PC-9 (cell line): ENCODE measurements at regions not wholly inside any gene's neighbourhood (a gene's known extent, or its start where the extent isn't known, plus 50 kb on each side); places are given as distances from the start of the nearest gene placed in this dataset.
"Not testable (repeated sequence)": the region's sequence is repeated elsewhere in the genome, so short reads cannot be mapped to it uniquely, and the experiment has no call there.

Source experiments
- BruUV-seq: library from RNA; stranded (reverse); fragments of 400-500 nt; replicated peaks from 2 replicates; lab custom pipeline; 2021; lab: Mats Ljungman, UMichigan
- CTCF ChIA-PET: fragments of 300-600 bp; sonication (Branson Sonifier 250); formaldehyde crosslinking; loops from one replicate; lab custom pipeline; 2022; ENCODE audit warnings: antibody characterized with exemption; lab: Charles Lee
- POLR2A ChIA-PET: fragments of 300-600 bp; sonication (Branson Sonifier 250); formaldehyde crosslinking; loops from one replicate; lab custom pipeline; 2022; ENCODE audit warnings: antibody characterized with exemption; ENCODE audit not compliant: unreplicated experiment; lab: Charles Lee
- DNase-seq, 2 experiments: peaks; one replicate each; pipeline versions ENCODE4 v3.0.0 to v3.0.0-alpha.2; 2015 to 2022; ENCODE audit warnings: mixed read lengths in 1 of 2
- H2AFZ ChIP-seq: fragments of 200-600 bp; sonication (generic); 2 replicates; pipeline ENCODE4 v1.8.1; 2017; ENCODE audit warnings: antibody characterized with exemption
- H3F3A ChIP-seq: fragments of 200-600 bp; sonication (generic); 2 replicates; pipeline ENCODE4 v1.8.1; 2017; ENCODE audit warnings: antibody characterized with exemption, mild to moderate bottlenecking, low read depth; ENCODE audit not compliant: insufficient read depth
- H3K27ac ChIP-seq: fragments of 200-600 bp; sonication (generic); 2 replicates; pipeline ENCODE4 v1.6.1; 2016; ENCODE audit warnings: mixed run types
- H3K27me3 ChIP-seq: fragments of 200-600 bp; sonication (generic); 2 replicates; pipeline ENCODE4 v1.6.1; 2016; ENCODE audit warnings: low read depth, mixed run types; ENCODE audit not compliant: insufficient read depth
- H3K36me3 ChIP-seq: fragments of 200-600 bp; sonication (generic); 2 replicates; pipeline ENCODE4 v1.6.1; 2016; ENCODE audit warnings: low read depth, mixed run types
- H3K4me1 ChIP-seq: fragments of 200-600 bp; sonication (generic); replicated peaks from 2 replicates; pipeline ENCODE4 v1.6.1; 2016; ENCODE audit warnings: mixed run types; ENCODE audit not compliant: insufficient read depth
- H3K4me2 ChIP-seq: fragments of 200-600 bp; sonication (generic); 2 replicates; pipeline ENCODE4 v1.6.1; 2017; ENCODE audit warnings: mixed run types
- H3K4me3 ChIP-seq: fragments of 200-600 bp; sonication (generic); 2 replicates; pipeline ENCODE4 v1.6.1; 2016; ENCODE audit warnings: mixed run types
- H3K79me2 ChIP-seq: fragments of 200-600 bp; sonication (generic); 2 replicates; pipeline ENCODE4 v1.6.1; 2017; ENCODE audit warnings: low read depth, mixed run types
- H3K9me2 ChIP-seq: fragments of 200-600 bp; sonication (generic); 2 replicates; pipeline ENCODE4 v1.8.1; 2017; ENCODE audit warnings: mild to moderate bottlenecking; ENCODE audit not compliant: insufficient read depth
- H3K9me3 ChIP-seq: fragments of 200-600 bp; sonication (generic); 2 replicates; pipeline ENCODE4 v1.8.1; 2016; ENCODE audit warnings: low read depth; ENCODE audit not compliant: insufficient read depth
- H4K20me1 ChIP-seq: fragments of 200-600 bp; sonication (generic); 2 replicates; pipeline ENCODE4 v1.8.1; 2017; ENCODE audit not compliant: insufficient read depth
- EZH2 ChIP-seq: fragments of 200-600 bp; sonication (generic); IDR thresholded peaks from 2 replicates; pipeline ENCODE4 v1.8.0; 2017; ENCODE audit warnings: antibody characterized with exemption, low read depth
- intact Hi-C: fragments of 100-400 bp; cut with micrococcal nuclease; formaldehyde crosslinking; loops from one replicate; pipeline ENCODE4 v1.10.0; 2022; ENCODE audit not compliant: unreplicated experiment
- TF ChIP-seq, protein P1 (sequence below): fragments of 200-600 bp; sonication (generic); conservative IDR thresholded peaks from 2 replicates; pipeline ENCODE4 v1.6.1; 2017; ENCODE audit warnings: mixed run types, antibody characterized with exemption, mild to moderate bottlenecking, moderate library complexity

GRCh38 chr4:64670647-64671046 is 261.4 kb upstream of the TECRL start:
- ChIA-PET POLR2A (no interaction called here), CTCF (no interaction called here)
- Histone ChIP-seq H3K4me1 (no peaks in the 10 kb centered on the region), H4K20me1 (no peaks in the 10 kb centered on the region), H3K4me3 (no peak overlapping the region), H3K9me3 (no peaks in the 10 kb centered on the region), H3K79me2 (no peaks in the 10 kb centered on the region), H3F3A (no peaks in the 10 kb centered on the region), H2AFZ (no peak overlapping the region), H3K27me3 (no peaks in the 10 kb centered on the region), H3K4me2 (no peak overlapping the region), H3K36me3 (no peaks in the 10 kb centered on the region), H3K9me2 (no peaks in the 10 kb centered on the region), H3K27ac (no peak overlapping the region)
- DNase-seq = no peak
- no TSS peak for BruUV-seq
- intact Hi-C loops = no loop called here
- TF ChIP-seq EZH2 = no peak
- TF ChIP-seq, protein P1, sequence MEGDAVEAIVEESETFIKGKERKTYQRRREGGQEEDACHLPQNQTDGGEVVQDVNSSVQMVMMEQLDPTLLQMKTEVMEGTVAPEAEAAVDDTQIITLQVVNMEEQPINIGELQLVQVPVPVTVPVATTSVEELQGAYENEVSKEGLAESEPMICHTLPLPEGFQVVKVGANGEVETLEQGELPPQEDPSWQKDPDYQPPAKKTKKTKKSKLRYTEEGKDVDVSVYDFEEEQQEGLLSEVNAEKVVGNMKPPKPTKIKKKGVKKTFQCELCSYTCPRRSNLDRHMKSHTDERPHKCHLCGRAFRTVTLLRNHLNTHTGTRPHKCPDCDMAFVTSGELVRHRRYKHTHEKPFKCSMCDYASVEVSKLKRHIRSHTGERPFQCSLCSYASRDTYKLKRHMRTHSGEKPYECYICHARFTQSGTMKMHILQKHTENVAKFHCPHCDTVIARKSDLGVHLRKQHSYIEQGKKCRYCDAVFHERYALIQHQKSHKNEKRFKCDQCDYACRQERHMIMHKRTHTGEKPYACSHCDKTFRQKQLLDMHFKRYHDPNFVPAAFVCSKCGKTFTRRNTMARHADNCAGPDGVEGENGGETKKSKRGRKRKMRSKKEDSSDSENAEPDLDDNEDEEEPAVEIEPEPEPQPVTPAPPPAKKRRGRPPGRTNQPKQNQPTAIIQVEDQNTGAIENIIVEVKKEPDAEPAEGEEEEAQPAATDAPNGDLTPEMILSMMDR = no peak

GRCh38 chr4:64643841-64644240 is 234.6 kb upstream of the TECRL start:
- no TSS peak for BruUV-seq
- CTCF ChIA-PET = no interaction called here
- H4K20me1 ChIP-seq = no peaks in the 10 kb centered on the region
- no peak overlapping the region for H2AFZ ChIP-seq
- no peak overlapping the region for H3K4me3 ChIP-seq
- intact Hi-C loops = no loop called here
- no peak overlapping the region for H3K4me2 ChIP-seq
- no peaks in the 10 kb centered on the region for H3K79me2 ChIP-seq
- POLR2A ChIA-PET = no interaction called here
- no peaks in the 10 kb centered on the region for H3K4me1 ChIP-seq
- H3K36me3 ChIP-seq = no peaks in the 10 kb centered on the region
- no peaks in the 10 kb centered on the region for H3K9me2 ChIP-seq
- no peak for DNase-seq
- no peaks in the 10 kb centered on the region for H3F3A ChIP-seq
- H3K27me3 ChIP-seq = no peaks in the 10 kb centered on the region
- no peak overlapping the region for H3K27ac ChIP-seq
- TF ChIP-seq EZH2 = no peak
- TF ChIP-seq, protein P1 = no peak
- no peaks in the 10 kb centered on the region for H3K9me3 ChIP-seq

DNA sequence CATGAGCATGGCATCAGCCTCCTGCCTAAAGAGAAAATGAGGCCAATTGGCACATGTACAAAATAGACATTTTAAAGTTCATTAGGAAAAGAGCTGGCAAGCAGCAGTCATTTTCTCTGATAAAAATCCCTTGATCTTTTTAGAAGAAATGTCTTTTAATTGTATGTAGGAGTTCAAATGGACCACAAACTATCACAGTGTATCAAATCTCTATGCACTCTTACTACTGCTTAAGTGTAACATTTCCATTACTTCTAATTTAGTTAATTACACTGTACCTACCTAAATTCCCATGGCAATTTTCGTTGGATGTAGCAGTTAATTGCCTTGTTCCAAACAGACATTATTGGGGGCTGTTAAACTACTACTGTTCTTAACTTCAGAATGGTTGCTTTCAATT is 233.7 kb upstream of the TECRL start:
- H3K36me3 ChIP-seq = no peaks in the 10 kb centered on the region
- ChIA-PET POLR2A (no interaction called here), CTCF (no interaction called here)
- no peak overlapping the region for H3K4me2 ChIP-seq
- no peaks in the 10 kb centered on the region for H4K20me1 ChIP-seq
- no peak overlapping the region for H3K4me3 ChIP-seq
- no peak for DNase-seq
- no peaks in the 10 kb centered on the region for H3K9me3 ChIP-seq
- no peak overlapping the region for H2AFZ ChIP-seq
- no peaks in the 10 kb centered on the region for H3K27me3 ChIP-seq
- no peaks in the 10 kb centered on the region for H3K4me1 ChIP-seq
- H3K79me2 ChIP-seq = no peaks in the 10 kb centered on the region
- H3K27ac ChIP-seq = no peak overlapping the region
- TF ChIP-seq EZH2 = no peak
- TF ChIP-seq, protein P1 = no peak
- no peaks in the 10 kb centered on the region for H3K9me2 ChIP-seq
- intact Hi-C loops = no loop called here
- H3F3A ChIP-seq = no peaks in the 10 kb centered on the region
- BruUV-seq = no TSS peak

GRCh38 chr4:64640402-64640801 is 231.2 kb upstream of the TECRL start:
- H3K4me1 ChIP-seq, BruUV-seq, POLR2A ChIA-PET, DNase-seq, intact Hi-C loops, H3K9me3 ChIP-seq, H4K20me1 ChIP-seq, H3K36me3 ChIP-seq, H3K27me3 ChIP-seq, H3K4me2 ChIP-seq, H3K79me2 ChIP-seq, H3K4me3 ChIP-seq, H2AFZ ChIP-seq, CTCF ChIA-PET, H3K27ac ChIP-seq, H3K9me2 ChIP-seq, H3F3A ChIP-seq: not testable (repeated sequence)
